ENCODE measurements at regions not wholly inside any gene's neighbourhood (a gene's known extent, or its start where the extent isn't known, plus 50 kb on each side); places are given as distances from the start of the nearest gene placed in this dataset.

GRCh38 chr4:24033626-24034025, 143.8 kb upstream of the PPARGC1A start:
- no peak for DNase-seq

- DNase-seq = no peak
These were observed 142.6 kb upstream of the PPARGC1A start for GRCh38 chr4:24032371-24032989.

GRCh38 chr4:24026596-24026995, 136.7 kb upstream of the PPARGC1A start:
- no peak for DNase-seq

GRCh38 chr4:24024605-24025004, 134.8 kb upstream of the PPARGC1A start:
- no peak for DNase-seq

- no peak for DNase-seq
These were observed 134.3 kb upstream of the PPARGC1A start for GRCh38 chr4:24024157-24024556.

GRCh38 chr4:24015782-24016181, 125.9 kb upstream of the PPARGC1A start:
- DNase-seq = no peak

- DNase-seq = no peak
These were observed 124.0 kb upstream of the PPARGC1A start for GRCh38 chr4:24013668-24014422.

DNA sequence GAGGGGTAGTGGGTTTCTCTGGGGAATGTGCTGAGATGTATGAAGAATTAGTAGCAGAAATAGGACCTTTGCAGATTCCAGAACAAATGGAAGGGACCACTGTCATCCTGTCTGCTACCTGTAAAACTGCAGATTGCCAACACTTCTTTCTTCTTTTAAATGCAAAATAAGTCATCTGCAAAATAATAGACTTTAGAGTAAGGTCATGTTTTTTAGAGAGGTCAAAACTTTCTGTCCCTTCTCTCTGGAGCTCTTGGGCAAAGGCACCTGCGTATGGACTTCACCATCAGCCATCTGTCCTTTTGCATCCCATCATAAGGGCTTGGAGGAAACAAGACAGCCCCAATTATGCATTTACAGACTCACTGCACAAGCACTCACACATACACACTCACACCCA, 121.1 kb upstream of the PPARGC1A start:
- DNase-seq = no peak

GRCh38 chr4:24010573-24010972, 120.7 kb upstream of the PPARGC1A start:
- no peak for DNase-seq

GRCh38 chr4:24007860-24008261, 118.0 kb upstream of the PPARGC1A start:
- DNase-seq = no peak

DNA sequence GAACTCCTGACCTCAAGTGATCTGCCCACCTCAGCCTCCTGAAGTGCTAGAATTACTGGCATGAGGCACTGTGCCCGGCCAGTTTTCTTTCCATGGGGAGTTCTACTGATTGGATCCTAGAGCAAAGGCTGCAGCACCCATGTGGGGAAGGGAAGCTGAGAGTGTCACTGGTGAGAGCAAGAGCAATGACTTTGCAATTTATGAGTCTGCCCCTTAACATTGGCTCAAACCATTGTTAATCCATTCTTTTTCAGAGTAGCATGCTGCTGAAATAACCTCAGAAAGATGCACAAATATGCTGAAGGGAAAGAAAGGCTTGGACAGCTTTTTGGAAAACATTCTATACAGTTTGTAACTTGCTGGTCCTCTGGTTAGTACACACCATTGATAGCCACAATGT, 116.4 kb upstream of the PPARGC1A start:
- no peak for DNase-seq

DNA sequence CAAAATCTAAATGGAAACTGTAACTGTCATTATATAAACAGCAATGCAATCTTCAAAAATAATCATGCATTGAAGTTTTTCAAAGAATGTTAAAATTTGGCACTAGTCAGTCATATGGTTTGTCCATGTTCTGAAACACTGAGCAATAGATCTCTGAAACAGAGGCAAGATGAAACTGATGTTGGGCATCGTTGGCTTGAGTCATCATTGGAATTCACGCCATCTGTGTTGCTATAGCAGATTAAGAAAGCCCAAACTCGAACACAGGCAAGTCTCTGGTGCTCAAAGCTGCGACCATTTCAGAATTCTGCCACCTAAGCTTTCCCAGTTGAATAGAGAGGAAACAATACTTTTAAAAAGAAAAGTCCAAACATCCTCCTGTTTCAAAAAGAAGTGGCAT, 114.1 kb upstream of the PPARGC1A start:
- DNase-seq = no peak

DNA sequence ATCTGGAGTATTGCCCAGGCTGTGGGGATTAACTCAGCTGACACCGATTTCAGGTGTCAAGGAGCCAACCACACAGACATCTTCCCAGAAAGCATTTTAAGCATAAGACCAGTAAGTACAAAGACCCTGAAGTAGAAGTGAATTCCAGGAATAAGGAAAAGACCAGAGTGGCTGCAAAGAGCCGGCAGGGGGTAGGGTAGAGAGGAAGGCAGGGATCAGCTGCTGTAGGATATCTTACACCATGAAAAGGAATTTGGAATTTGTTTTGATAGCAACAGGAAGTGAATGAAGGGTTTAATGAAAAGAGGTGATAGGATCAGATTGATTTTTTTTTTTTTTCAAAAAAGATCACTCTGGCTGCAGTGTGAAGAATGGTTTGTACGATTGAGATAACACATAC, 113.6 kb upstream of the PPARGC1A start:
- no peak for DNase-seq

DNA sequence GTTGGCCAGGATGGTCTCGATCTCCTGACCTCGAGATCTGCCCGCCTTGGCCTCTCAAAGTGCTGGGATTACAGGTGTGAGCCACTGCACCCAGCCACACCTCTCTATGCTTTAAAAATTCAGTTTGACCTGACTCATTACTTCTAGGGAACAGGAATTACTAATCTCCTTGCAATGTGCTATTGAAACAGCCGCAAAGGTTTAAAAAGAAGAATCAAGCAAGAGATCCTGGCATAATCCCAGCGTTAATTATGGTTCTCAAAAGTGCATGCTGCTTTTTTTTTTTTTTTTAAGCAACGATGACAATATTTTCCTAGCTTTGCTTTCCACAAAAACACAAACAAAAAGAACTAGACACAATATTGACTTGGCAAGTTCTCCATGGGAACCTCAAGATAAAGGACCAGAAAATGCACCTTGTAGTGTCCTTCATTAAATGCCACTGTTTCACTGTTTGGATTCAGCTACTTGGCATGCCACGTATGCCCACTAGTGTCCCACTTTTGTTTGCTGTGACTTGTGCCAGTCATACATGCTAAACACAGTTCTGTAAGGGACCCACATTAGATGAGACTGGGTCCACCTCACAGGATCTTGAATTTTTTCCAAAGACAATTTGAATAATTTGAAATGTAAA, 112.6 kb upstream of the PPARGC1A start:
- no peak for DNase-seq

GRCh38 chr4:24001486-24002329, 111.9 kb upstream of the PPARGC1A start:
- DNase-seq = no peak

GRCh38 chr4:24000470-24000831, 110.6 kb upstream of the PPARGC1A start:
- DNase-seq = no peak

- no peak for DNase-seq
These were observed 110.0 kb upstream of the PPARGC1A start for GRCh38 chr4:23999714-24000469.

DNA sequence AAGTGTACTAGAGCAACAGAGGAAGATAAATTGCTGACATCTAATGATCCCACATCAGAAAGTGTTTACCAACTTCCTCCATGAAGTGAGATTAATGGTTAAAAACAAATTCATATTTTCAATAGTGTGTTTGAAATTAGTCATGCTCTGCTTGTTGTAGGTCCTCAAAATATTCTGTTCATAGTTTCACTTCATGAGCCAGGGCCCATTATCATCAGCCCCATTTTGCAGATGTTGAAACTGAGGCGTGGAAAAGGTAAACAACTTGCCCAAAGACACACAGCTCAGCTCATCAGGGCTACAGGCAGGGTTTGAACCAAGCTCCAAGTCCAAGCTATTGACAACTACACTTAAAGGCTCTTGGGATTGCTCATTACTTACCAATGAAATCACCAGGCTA, 103.5 kb upstream of the PPARGC1A start:
- no peak for DNase-seq

DNA sequence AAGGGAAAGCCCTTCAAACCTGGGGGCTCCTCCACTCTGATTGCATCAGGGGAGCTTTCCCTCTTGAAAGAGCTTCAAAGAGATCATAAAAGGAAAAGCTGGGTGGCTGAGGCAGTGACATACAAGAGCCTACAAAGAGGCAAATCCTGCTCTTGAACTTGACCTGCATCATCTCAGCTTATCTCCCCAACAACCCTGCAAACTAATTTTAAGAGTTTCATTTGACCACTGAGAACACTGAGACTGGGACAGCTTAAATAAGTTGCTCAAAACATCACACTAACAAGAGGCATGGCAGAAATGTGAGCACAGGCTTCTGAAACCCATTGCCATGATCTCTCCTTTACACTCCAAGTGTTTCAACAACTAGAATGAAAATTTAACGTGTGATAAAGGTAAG, 101.6 kb upstream of the PPARGC1A start:
- no peak for DNase-seq

GRCh38 chr4:23986270-23986669, 96.4 kb upstream of the PPARGC1A start:
- no peak for DNase-seq

GRCh38 chr4:23981328-23981727, 91.5 kb upstream of the PPARGC1A start:
- no peak for DNase-seq

DNA sequence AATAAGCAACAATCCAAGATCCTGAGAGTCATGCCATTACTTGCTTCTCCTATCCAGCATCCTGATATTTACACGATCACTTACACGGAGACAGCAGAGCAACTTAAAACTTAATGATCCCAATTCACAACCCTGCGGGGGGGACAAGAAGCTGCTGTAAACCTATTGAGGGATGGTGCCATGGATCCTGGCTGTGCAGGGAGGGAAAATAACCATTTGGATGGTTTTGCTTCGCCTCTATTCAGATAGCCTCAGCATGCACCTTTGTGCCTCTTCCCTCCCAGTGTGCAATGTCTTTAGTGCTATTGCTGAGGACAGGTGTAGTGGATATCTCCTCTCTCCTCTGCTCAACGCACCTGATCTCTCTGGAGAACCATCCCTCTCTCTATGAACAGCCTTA, 89.7 kb upstream of the PPARGC1A start:
- DNase-seq = no peak

GRCh38 chr4:23978002-23978401, 88.2 kb upstream of the PPARGC1A start:
- no peak for DNase-seq

Measured in COR-L47 (cell line).